DND-41 (cell line): ENCODE measurements at regions not wholly inside any gene's neighbourhood (a gene's known extent, or its start where the extent isn't known, plus 50 kb on each side); places are given as distances from the start of the nearest gene placed in this dataset.

Experiments used
- ATAC-seq: fragments of 200-7000 bp; cut with Tn5 transposase; 3 replicates; pipeline ENCODE4 v1.9.1; 2021; ENCODE audit warnings: low read depth; ENCODE audit not compliant: insufficient read depth
- DNase-seq: peaks from one replicate; pipeline ENCODE4 v3.0.0-alpha.2; 2020
- H2AFZ ChIP-seq: 2 replicates; pipeline ENCODE4 v1.6.0; 2012; ENCODE audit warnings: low read depth, low read length
- H3K27ac ChIP-seq: 2 replicates; pipeline ENCODE4 v1.5.1; 2012; ENCODE audit warnings: low read length, inconsistent platforms
- H3K27me3 ChIP-seq: fragments of 200-600 bp; sonication (generic); 2 replicates; pipeline ENCODE4 v1.6.0; 2012; ENCODE audit warnings: low read length, mild to moderate bottlenecking, inconsistent platforms; ENCODE audit not compliant: insufficient read depth, poor library complexity
- H3K36me3 ChIP-seq: 2 replicates; pipeline ENCODE4 v1.5.1; 2012; ENCODE audit warnings: low read length, inconsistent platforms; ENCODE audit not compliant: insufficient read depth
- H3K4me1 ChIP-seq: 2 replicates; pipeline ENCODE4 v1.5.1; 2012; ENCODE audit warnings: mild to moderate bottlenecking, low read length; ENCODE audit not compliant: insufficient read depth
- H3K4me2 ChIP-seq: 2 replicates; pipeline ENCODE4 v1.6.0; 2012; ENCODE audit warnings: mild to moderate bottlenecking, moderate library complexity, low read length, inconsistent platforms; ENCODE audit not compliant: insufficient read depth
- H3K4me3 ChIP-seq, 2 experiments: fragments of 200-600 bp in 1 of 2; shearing (Covaris generic) in 1 of 2; 2 replicates each; pipeline ENCODE4 v1.5.1; 2012 to 2016; ENCODE audit warnings: inconsistent platforms in 2 of 2, low read length in 2 of 2, mild to moderate bottlenecking in 2 of 2, low read depth in 1 of 2, moderate library complexity in 1 of 2
- H3K79me2 ChIP-seq: 2 replicates; pipeline ENCODE4 v1.6.0; 2012; ENCODE audit warnings: low read length, inconsistent platforms; ENCODE audit not compliant: insufficient read depth
- H3K9ac ChIP-seq: 2 replicates; pipeline ENCODE4 v1.6.0; 2012; ENCODE audit warnings: low read depth, mild to moderate bottlenecking, inconsistent platforms, low read length, moderate library complexity
- H3K9me3 ChIP-seq: 2 replicates; pipeline ENCODE4 v1.5.1; 2012; ENCODE audit warnings: low read length, moderate library complexity, mild to moderate bottlenecking, inconsistent platforms; ENCODE audit not compliant: insufficient read depth, severe bottlenecking
- H4K20me1 ChIP-seq: 2 replicates; pipeline ENCODE4 v1.6.0; 2012; ENCODE audit warnings: low read length; ENCODE audit not compliant: insufficient read depth
- CTCF ChIP-seq: IDR thresholded peaks from 2 replicates; pipeline ENCODE4 v1.5.1; 2012; ENCODE audit warnings: borderline replicate concordance, low read length, moderate library complexity, mild to moderate bottlenecking; ENCODE audit not compliant: poor library complexity, severe bottlenecking; ENCODE audit errors: extremely low read depth
- EZH2 ChIP-seq: IDR thresholded peaks from 3 replicates; pipeline ENCODE4 v1.6.1; 2012; ENCODE audit warnings: borderline replicate concordance, low read depth, mild to moderate bottlenecking, moderate library complexity, low read length, inconsistent platforms; ENCODE audit not compliant: severe bottlenecking

GRCh38 chr2:234275515-234275914 lies 221.4 kb downstream of the ARL4C start:
- DNase-seq: no peak
- Histone ChIP-seq H2AFZ (no peak overlapping the region), H3K79me2 (no peaks in the 10 kb centered on the region), H3K9ac (no peak overlapping the region), H3K4me1 (peaks cover 70% of the 10 kb centered on the region), H3K27ac (peak overlapping the region; percentile 11; the same call in 1 of the 2 replicates), H3K4me3 (no peak overlapping the region), H3K36me3 (peaks cover 6% of the 10 kb centered on the region; the same call in 1 of the 2 replicates), H3K4me2 (no peak overlapping the region), H3K9me3 (peaks cover 12% of the 10 kb centered on the region), H4K20me1 (no peaks in the 10 kb centered on the region), H3K27me3 (no peaks in the 10 kb centered on the region)
- TF ChIP-seq EZH2 (no peak), CTCF (no peak)
- no peak for ATAC-seq

- H4K20me1 ChIP-seq: no peaks in the 10 kb centered on the region
- H3K9ac ChIP-seq: no peak overlapping the region
- ATAC-seq: no peak
- H3K4me3 ChIP-seq: no peak overlapping the region
- H3K79me2 ChIP-seq: no peaks in the 10 kb centered on the region
- DNase-seq: no peak
- peak overlapping the region; percentile 37 for H3K27ac ChIP-seq
- TF ChIP-seq CTCF (no peak), EZH2 (no peak)
- H3K4me2 ChIP-seq: no peak overlapping the region
- no peaks in the 10 kb centered on the region for H3K36me3 ChIP-seq
- H2AFZ ChIP-seq: no peak overlapping the region
- H3K4me1 ChIP-seq: peaks cover 64% of the 10 kb centered on the region
- no peaks in the 10 kb centered on the region for H3K27me3 ChIP-seq
- H3K9me3 ChIP-seq: peaks cover 3% of the 10 kb centered on the region
Observed at GRCh38 chr2:234273887-234274584, 222.8 kb downstream of the ARL4C start.

GRCh38 chr2:234272069-234272850 lies 221.8 kb downstream of the SPP2 start:
- Histone ChIP-seq H3K4me3 (no peak overlapping the region; a peak in 1 of 4 replicates), H3K9me3 (no peaks in the 10 kb centered on the region), H3K27ac (peak overlapping the region; percentile 54), H3K36me3 (no peaks in the 10 kb centered on the region), H2AFZ (peak overlapping the region; percentile 15; the same call in 1 of the 2 replicates), H3K4me2 (no peak overlapping the region), H3K4me1 (peaks cover 60% of the 10 kb centered on the region), H3K9ac (peak overlapping the region; percentile 16; the same call in 1 of the 2 replicates), H3K27me3 (no peaks in the 10 kb centered on the region), H3K79me2 (no peaks in the 10 kb centered on the region), H4K20me1 (no peaks in the 10 kb centered on the region)
- DNase-seq (peak; percentile 41), ATAC-seq (peak; percentile 66)
- TF ChIP-seq EZH2 (no peak), CTCF (no peak)
